IPS DF 4.7 (cell line): ENCODE measurements at regions not wholly inside any gene's neighbourhood (a gene's known extent, or its start where the extent isn't known, plus 50 kb on each side); places are given as distances from the start of the nearest gene placed in this dataset.

Experiments used
- DNase-seq: peaks from one replicate; pipeline ENCODE4 v3.0.0-alpha.2; 2013; ENCODE audit warnings: low spot score; ENCODE audit errors: extremely low read depth

DNA sequence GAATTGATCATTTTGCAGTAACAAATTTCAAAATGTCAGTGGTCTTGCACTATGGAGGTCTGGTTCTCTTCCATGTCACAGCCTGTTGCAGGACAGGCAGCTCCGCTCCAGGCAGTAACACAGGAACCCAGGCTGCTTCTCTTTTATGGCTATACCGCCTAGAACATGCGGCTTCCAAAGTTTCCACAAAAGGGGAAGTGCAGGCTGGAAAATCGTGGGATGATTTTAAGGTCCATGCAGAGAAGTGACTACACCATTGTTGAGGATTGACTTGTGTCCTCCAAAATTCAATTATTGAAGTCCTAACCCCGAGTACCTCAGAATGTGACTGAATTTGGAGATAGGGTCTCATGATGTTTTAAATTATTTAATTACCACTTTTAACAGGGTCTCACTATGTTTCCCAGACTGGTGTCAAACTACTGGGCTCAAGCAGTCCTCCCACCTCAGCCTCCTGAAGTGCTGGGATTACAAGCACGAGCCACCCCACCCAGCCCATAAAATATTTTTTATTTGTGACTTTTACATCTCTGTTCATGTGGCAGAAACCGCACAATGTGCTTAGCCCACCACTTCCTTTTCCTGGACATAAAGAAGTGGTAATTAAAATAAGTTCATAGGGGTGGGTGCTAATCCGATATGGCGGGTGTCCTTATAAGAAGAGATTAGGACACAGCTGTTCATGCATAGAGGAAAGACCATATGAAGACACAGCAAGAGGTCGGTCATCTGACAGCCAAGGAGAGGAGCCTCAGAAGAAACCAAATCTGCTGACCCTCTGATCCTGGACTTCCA, 279.2 kb upstream of the RPL38 start:
- no peak for DNase-seq

DNA sequence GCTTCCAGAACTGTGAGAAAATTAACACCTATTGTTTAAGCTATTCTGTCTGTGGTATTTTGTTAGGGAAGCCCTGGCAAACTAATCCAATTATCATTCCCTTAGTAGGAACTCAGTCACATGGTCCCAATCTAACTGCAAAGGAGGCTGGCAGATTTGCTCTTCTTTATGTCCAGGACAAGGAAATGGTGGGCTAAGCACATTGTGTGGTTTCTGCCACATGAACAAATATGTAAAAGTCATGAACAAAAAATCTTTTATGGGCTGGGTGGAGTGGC, 278.6 kb upstream of the RPL38 start:
- no peak for DNase-seq

DNA sequence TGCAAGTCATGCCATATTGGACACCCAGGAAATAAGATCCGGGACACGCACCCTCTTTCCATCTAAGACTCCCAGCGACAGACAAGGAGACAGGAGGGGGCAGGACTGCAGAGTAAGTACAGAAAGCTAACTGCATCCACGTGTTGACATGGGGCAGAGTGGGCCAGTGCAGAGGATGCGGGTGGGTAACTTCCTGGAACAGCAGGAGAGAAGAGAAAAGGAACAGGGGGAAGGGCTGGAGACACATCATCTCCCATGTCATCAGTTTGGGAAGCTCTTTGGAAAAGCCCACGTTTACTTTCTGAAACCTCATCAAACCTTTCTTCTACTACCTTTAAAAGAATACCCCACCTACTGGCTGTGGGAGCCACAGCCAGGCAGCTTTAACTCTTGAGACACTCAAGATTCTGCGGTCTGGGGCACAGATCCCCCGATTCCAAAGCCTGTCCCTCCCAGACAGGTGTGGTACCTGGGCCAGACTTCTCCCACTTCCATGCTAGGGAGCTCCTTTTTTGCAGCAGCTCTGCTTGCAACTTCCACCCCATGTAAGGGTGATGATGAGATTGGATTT, 273.5 kb upstream of the RPL38 start:
- DNase-seq: no peak

DNA sequence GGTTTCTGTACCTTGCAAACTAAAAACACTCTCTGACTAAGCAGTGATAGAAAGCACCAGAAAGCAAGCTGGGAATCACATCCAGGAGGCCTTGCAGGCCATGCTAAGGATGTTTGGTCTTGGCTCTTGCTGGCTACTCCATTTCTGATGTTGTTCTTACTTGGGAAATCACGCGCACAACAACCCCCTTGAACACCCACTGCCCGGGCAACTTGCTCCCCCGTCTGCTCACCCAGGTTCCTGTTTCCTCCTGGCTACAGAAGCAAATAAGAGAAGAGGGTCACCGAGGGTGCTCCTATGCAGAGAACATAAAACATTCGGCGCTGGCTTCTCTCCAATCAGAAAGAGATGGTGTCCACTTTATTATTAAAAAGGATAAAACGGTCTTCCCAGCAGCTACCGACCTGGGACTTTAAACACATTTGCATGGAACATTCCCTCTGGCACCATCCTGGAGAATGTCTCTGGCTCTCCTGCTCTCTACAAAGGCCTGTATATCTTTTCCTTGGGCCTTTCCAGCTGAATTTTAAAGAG, 271.2 kb upstream of the RPL38 start:
- no peak for DNase-seq

DNA sequence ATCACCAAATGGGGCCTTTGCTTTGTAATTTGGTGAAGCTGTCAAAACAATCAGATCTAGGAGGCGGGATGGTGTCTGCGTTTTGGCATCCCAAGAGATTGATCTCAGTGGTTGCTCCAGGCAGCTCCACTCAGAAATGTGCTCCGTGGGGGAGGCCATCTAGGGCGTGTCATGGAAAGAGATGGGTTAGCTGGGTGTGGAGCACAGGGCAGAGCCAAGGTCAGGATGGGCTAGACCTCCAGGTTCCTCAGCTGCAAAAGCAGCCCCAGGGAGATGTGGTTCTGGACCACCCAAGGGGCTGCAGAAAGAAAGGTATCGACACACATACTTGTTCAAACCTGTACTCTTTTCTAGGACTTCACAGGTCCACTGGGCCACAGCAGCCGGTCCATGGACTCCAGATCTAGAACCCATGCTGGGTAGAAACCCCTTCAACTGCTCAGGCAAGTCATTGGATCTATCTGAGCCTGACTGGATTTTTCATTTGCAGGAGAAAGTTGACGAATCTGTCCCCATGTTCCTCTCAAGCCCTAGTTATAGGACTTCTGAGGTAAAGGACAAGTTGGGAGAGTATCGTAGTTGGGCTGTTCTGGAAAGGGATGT, 270.2 kb upstream of the RPL38 start:
- DNase-seq: no peak

DNA sequence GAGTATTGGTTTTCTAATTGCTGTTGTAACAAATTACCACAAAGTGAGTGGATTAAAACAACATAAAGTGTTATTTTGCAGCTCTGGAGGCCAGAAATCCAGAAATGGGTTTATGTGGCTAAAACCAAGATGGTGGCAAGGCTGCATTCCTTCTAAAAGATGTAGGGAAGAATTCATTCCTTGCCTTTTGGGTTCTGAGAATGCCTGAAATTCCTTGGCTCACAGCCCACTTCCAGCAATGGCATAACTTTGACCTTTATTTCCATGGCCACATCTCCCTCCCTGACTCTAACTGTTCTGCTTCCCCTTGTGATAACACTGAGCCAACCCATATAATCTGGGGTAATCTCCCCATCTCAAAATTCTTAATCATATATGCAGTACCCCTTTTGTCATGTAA, 269.6 kb upstream of the RPL38 start:
- no peak for DNase-seq

DNA sequence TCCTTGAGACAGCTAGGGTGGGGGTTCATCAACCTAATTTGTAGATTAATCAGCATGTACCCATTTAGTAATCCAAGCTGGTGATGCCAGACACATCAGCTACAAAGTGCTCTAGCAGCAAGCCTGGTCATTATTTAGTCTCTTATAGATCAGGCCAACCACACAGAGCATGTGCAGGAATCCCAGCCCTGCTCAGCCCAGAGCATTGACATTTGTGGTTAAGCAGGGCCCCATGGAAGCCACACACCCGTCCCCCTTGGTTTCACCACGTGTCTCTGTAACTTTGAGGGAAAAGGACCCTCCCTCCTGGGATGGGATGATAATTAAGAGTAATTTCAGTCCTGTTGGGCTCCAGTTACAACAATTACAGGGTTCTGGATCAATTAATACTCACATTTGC, 268.8 kb upstream of the RPL38 start:
- DNase-seq: no peak

DNA sequence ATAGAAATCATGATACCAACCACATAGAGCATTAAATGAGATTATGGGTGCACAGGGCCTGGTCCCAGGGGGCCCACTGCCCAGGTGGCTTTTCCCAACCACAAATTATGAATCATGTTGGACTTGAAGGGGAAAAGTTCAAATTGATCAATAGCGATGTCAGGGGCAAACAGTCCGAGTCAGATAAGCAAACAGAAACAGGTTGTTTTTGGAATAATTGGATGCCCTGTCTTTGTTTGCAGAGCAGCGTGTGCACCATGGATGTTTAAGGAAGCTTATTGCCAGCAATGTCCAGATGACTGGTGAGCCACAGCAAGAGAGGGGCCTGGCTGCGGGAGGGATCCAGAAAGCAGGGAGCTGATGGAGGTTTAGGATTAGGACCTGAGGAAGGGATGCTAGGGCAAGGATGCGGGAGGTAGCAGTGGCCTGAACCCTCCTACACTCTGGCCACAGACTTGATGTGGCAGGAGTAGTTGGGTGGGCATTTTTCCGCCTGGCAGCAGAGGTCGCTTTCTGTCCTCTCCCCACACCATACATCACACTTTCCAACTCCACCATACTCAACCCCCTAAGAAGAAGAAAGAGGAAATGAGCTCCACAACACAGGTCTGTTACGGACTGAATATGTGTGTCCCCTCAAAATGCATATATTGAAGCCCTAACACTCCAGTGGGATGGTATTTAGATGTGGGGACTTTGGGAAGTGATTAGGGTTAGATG, 266.4 kb upstream of the RPL38 start:
- no peak for DNase-seq

DNA sequence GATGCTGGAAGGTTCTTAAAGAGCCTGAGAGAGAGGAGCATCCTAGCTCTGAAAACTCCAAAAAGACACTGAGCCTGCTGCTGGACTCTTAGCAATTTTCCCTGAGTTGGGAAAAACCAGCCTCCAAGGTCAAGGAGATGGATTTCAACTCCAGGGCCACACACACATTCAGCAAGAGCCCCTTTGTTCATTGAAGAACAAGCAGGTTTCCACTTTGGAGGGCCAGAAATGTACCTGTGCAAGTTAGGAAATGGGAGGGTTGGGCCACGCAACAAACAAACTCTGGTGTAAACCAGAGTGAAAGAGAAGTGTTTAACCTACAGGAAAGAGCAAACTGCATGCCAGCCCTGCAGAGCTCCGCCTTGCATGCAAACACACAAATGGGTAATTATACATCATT, 264.8 kb upstream of the RPL38 start:
- no peak for DNase-seq

DNA sequence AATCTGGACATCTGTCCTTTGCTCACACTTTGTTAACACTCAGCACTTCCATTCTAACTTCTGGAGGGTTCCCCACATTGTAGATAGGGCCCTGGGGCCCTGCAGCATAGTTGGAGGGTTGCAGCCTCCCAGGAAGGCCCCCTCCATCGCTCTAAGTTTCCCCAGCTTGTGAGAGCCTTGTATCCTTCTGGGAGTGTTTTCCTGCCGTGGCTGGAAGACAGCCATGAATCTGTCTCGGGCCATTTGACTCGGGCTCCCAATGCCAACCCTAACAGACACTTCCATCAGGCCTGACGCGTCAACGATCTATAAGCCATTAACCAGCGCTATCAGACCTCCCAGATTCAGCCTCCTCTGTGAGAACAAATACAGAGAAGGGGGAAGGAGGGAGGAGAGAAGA, 263.7 kb upstream of the RPL38 start:
- DNase-seq: no peak

DNA sequence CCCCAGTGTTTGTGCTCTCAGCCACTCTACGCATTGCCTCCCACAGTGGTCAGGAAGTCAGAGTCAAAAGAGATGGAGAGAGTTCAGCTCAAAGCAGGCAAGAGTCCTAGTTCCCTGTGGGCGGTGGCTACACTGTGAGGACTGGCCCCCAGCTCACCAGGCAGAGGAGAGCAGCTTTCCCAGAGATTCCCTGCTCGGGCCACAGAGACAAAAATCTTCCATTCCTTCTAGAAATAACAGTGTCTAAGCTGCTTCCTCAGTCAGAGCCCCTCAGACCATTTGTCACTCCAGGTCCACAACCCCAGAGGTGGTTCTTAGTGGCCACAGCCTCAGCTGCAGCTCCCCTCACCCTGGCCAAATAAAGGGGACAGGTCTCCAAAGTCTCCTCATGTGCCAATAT, 263.0 kb upstream of the RPL38 start:
- DNase-seq: no peak

DNA sequence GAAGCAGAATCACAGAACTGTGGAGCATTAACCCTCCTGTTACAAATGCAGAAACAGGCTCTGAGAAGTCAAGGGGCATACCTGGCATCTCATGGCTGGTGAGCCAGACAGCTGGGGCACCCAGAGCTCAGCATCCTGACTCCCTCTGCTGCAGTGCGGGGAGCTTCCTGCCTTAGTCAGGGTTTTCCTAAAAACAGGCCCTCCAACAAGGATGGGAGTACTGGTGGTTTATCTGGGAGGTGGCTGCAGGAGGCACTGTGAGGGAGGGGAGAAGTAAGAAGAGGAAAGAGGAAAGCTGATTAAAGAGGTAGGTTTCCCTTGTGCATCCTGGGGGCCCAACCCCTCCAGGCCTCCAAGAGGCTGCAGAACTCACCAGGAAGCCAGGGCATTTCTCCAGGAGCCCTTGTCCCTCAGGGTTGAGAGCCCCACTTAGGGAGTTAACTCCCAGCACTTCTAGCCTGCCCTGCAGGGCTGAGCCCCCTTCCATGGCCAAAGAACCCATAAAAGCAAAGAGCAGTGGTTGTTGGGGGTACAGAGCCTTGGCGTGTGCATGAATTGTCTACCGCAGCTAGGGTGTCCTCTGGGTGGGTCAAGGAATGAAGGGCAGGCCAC, 261.5 kb upstream of the RPL38 start:
- no peak for DNase-seq

DNA sequence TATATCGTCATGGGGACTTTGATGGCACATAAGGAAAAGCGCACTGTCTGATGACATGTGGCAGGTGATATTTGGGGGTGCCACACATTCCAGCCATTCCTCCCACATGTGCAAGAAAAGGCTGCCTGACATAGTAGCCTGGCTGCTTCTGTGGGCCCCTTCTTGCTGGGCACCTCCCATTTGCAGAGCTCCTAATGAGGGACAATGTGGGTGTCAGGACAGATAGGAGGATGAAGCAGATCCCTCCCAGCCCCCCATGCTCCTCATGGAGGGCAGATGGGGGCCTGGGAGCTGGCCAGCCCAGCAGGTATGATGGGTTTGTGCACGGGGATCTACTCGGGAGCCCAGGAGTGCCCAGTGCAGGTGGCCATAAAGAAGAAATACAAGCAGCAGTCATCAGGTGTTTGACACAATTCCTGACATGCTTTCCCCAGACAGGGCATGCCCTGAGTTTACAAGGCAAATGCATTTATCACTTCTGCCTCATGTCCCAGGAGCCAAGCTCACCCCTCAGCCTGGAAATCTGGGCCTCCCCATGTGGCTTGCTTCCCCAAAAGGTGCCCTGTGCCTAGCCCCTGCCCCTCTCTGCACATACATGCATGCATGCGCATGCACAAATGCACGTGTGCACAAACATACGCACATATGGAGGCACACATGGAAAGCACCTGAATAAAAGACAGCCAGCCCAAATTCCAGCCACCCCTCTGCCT, 260.6 kb upstream of the RPL38 start:
- DNase-seq: no peak

DNA sequence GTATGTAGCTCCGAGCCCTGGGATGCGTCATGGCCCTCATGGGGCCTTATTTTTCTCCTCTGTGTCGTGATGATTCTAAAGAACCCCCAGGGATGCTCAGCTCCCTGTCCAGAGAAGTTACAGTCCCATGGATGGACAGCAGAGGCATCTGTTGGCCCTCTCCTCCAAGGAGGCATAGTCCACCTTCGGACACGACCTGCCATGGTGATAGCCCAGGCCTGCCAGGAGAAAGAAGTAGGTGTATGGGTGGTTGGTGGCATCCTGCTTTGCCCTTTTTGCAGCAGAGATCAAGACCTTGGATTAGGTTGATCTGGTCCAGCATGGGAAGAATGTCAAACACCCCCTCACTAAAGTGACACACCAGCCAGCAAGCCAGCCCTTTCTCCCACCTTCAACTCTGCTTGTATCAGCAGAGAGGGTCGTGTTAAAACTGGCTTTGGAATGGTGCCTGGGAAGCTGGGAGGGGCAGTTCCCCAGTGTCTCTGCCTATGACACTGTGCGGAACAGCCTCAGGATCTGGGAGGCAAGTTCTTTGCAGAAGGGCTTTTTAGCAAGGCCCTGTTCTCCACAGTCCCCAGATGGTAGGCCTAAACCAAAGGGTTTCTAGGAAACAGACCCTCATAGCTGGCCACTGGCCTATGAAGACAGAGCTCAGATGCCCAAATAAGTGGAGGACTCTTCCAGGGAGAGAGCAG, 259.9 kb upstream of the RPL38 start:
- no peak for DNase-seq

DNA sequence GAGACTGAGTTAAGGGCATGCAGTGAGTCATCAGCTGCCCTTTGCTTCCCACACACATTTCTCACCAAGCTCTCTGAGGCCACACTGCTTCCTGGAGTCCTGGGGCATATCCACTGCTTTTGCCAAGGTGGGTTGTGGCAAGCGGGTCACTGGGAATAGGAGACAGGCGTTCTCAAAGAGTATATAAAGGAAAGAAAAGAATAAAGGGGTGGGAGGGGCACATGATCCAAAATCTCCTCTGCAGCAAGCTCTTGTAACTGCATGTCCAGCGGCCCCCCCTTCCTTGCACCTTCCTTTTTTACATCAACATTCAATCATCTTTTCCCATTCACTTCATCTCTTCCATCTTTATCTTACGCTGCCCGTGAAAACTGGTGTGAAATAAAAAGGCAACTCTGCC, 259.1 kb upstream of the RPL38 start:
- DNase-seq: no peak

DNA sequence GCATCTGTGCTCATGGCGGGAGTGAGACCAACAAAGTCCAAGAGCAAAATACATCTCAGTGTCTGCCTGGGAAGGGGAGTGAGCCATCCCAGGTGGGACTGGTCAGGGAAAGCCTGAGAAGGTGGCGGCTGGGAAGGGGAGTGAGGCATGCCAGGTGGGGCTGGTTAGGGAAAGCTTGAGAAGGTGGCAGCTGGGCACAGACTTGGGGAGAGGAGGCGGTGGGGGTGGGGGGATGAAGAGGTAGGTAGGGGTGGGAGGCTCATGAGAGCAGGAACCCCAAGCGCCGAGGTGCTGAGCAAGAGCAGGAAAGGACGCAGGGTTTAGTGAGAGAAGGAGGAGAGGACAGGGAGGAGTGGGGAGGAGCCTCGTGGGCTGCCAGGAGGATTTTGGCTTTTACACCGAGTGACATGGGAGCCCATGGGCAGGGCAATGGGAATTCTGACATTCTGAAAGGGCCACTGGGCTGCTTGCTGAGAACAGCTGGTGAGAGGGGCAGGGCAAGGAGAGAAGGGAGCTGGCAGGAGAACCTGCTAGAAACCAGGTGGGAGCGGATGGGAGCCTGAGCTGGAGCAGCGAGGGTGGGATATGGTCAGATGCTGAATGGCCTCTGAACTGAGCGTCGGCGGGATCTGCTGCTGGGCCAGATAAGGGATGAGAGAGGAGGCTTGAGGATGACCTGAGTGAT, 256.1 kb upstream of the RPL38 start:
- no peak for DNase-seq

DNA sequence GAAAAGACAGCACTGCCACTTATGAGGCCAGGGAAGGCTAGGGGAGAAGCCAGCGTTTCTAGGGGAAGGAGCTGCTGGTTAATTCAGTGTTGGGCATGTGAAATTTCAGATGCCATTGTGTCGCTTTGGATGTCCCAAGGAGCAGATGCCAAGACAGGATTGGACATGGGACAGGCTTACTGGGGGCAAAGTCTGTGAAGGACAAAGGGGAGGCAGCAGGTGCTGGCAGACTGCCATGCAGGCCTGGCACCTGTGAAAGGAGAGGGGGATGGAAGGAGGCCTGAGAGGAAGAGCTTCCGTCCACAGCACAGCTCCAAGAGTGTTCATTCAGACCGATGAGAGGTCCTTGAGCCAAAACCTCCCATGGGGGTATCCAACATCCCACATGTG, 255.5 kb upstream of the RPL38 start:
- no peak for DNase-seq

DNA sequence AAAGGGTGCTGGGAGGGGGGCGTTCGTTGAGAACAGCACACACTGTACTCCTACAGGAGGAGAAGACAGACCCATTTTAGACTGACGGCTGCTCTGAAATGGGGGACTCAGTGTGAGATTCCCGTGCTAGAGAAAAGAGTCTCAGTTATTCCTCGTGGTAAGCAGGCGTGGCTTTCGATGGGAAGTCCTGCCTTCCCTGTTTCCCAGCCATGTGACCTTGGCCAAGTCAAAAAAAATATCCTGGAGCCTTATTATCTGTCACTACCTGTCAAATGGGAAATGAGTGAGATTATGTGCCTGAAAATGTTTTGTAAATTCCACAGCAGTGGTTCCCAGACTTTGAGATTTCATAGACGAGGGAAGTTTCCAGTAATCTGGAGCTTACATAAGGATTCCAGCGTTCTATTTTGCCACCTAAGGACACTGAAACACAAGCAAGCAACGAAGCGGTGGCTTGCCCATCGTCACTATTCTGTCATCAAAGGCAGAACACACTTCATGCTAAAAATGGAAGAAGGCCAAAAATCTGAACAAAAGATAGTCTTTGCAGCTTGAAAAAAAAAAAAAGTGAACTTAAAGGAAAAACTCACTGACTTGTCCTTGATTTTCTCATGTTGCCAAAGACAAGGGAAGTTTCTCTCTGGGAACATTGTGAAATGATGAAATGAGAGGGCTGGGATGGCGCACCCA, 253.4 kb upstream of the RPL38 start:
- DNase-seq: no peak

DNA sequence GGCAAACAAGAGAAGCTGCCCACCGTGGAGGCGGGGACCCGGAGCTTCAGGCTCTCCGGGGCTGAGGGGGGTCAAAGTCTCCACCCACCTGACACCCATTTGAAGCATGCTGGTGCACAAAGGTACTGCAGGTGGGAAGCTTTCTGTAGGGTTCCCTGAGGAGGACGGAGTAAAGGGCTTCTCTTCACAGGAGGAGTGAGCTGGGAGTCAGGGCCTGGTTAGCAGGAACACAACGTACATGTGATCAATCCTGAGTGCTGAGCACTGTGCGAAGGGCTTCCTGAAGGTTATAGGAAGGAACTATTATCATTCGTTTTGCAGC, 252.9 kb upstream of the RPL38 start:
- DNase-seq: no peak

DNA sequence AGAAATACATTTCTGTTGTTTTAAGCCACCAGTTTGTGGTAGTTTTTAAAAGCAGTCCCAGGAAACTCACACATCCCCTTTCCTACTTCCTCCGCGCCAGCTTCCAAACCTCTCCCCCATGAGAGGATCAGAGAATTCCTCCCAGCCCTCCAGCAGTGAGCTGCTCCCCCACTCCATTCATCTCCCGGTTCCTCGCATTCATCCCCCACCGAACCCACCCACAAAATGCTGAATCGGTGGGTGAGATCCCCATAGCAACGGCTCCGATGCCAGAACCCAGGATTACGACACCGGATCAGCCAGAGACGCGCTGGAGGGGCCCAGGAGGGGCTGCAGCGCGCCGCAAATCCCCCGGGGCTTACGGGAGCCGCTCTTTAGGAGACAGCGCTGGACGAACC, 251.4 kb upstream of the RPL38 start:
- no peak for DNase-seq
